ENCODE measurements at regions not wholly inside any gene's neighbourhood (a gene's known extent, or its start where the extent isn't known, plus 50 kb on each side); places are given as distances from the start of the nearest gene placed in this dataset.

- TF ChIP-seq, protein P1, sequence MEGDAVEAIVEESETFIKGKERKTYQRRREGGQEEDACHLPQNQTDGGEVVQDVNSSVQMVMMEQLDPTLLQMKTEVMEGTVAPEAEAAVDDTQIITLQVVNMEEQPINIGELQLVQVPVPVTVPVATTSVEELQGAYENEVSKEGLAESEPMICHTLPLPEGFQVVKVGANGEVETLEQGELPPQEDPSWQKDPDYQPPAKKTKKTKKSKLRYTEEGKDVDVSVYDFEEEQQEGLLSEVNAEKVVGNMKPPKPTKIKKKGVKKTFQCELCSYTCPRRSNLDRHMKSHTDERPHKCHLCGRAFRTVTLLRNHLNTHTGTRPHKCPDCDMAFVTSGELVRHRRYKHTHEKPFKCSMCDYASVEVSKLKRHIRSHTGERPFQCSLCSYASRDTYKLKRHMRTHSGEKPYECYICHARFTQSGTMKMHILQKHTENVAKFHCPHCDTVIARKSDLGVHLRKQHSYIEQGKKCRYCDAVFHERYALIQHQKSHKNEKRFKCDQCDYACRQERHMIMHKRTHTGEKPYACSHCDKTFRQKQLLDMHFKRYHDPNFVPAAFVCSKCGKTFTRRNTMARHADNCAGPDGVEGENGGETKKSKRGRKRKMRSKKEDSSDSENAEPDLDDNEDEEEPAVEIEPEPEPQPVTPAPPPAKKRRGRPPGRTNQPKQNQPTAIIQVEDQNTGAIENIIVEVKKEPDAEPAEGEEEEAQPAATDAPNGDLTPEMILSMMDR (IDR thresholded peaks at IDR 0.05) = no peak
- TF ChIP-seq POLR2AphosphoS5 (IDR thresholded peaks at IDR 0.05) = no peak
These were observed 1221.2 kb downstream of the CDH8 start for GRCh38 chr16:60815033-60815432.
